ENCODE measurements at regions not wholly inside any gene's neighbourhood (a gene's known extent, or its start where the extent isn't known, plus 50 kb on each side); places are given as distances from the start of the nearest gene placed in this dataset.

GRCh38 chr17:5864741-5865657 lies 205.2 kb upstream of the WSCD1 start:
- TF ChIP-seq POLR2AphosphoS5 (IDR thresholded peaks at IDR 0.05; ENCODE audit: low read depth, low read length): no peak
- TF ChIP-seq TAF1 (IDR thresholded peaks at IDR 0.05; ENCODE audit: borderline replicate concordance, insufficient read depth, low read length): no peak
- no peak for TF ChIP-seq REST (IDR thresholded peaks at IDR 0.05; ENCODE audit: insufficient read depth in 1 of 2, low read depth in 2 of 2, low read length in 2 of 2)
- no peak for TF ChIP-seq FOXP2 (optimal IDR thresholded peaks at IDR 0.05; ENCODE audit: borderline replicate concordance, extremely low read depth, extremely low read length, insufficient read depth)
- TF ChIP-seq SIN3A (IDR thresholded peaks at IDR 0.05; ENCODE audit: borderline replicate concordance, insufficient read depth, low read length): no peak

- TF ChIP-seq TAF1 (IDR thresholded peaks at IDR 0.05; ENCODE audit: borderline replicate concordance, insufficient read depth, low read length) (no peak), FOXP2 (optimal IDR thresholded peaks at IDR 0.05; ENCODE audit: borderline replicate concordance, extremely low read depth, extremely low read length, insufficient read depth) (no peak), POLR2AphosphoS5 (IDR thresholded peaks at IDR 0.05; ENCODE audit: low read depth, low read length) (no peak), SIN3A (IDR thresholded peaks at IDR 0.05; ENCODE audit: borderline replicate concordance, insufficient read depth, low read length) (no peak), REST (IDR thresholded peaks at IDR 0.05; ENCODE audit: insufficient read depth in 1 of 2, low read depth in 2 of 2, low read length in 2 of 2) (no peak)
Measured at GRCh38 chr17:5866978-5867377, 203.2 kb upstream of the WSCD1 start.

- TF ChIP-seq TAF1 (IDR thresholded peaks at IDR 0.05; ENCODE audit: borderline replicate concordance, insufficient read depth, low read length): no peak
Measured at GRCh38 chr17:5869041-5869745, 201.0 kb upstream of the WSCD1 start.

GRCh38 chr17:5870231-5870953 lies 199.8 kb upstream of the WSCD1 start:
- no peak for TF ChIP-seq REST (IDR thresholded peaks at IDR 0.05; ENCODE audit: insufficient read depth in 1 of 2, low read depth in 2 of 2, low read length in 2 of 2)
- TF ChIP-seq POLR2AphosphoS5 (IDR thresholded peaks at IDR 0.05; ENCODE audit: low read depth, low read length): no peak
- no peak for TF ChIP-seq TAF1 (IDR thresholded peaks at IDR 0.05; ENCODE audit: borderline replicate concordance, insufficient read depth, low read length)
- no peak for TF ChIP-seq SIN3A (IDR thresholded peaks at IDR 0.05; ENCODE audit: borderline replicate concordance, insufficient read depth, low read length)
- no peak for TF ChIP-seq FOXP2 (optimal IDR thresholded peaks at IDR 0.05; ENCODE audit: borderline replicate concordance, extremely low read depth, extremely low read length, insufficient read depth)

- TF ChIP-seq TAF1 (IDR thresholded peaks at IDR 0.05; ENCODE audit: borderline replicate concordance, insufficient read depth, low read length) (no peak), FOXP2 (optimal IDR thresholded peaks at IDR 0.05; ENCODE audit: borderline replicate concordance, extremely low read depth, extremely low read length, insufficient read depth) (no peak), REST (IDR thresholded peaks at IDR 0.05; ENCODE audit: insufficient read depth in 1 of 2, low read depth in 2 of 2, low read length in 2 of 2) (no peak), POLR2AphosphoS5 (IDR thresholded peaks at IDR 0.05; ENCODE audit: low read depth, low read length) (no peak)
Measured at GRCh38 chr17:5871666-5872065, 198.5 kb upstream of the WSCD1 start.
